Testis (tissue), 2 donors: ENCODE measurements at regions not wholly inside any gene's neighbourhood (a gene's known extent, or its start where the extent isn't known, plus 50 kb on each side); places are given as distances from the start of the nearest gene placed in this dataset.
"Not testable (repeated sequence)": the region's sequence is repeated elsewhere in the genome, so short reads cannot be mapped to it uniquely, and the experiment has no call there.

Source experiments
- DNase-seq: peaks from one replicate; pipeline ENCODE4 v3.0.0-alpha.2; 2019
- H3K27ac ChIP-seq, 2 donors: fragments of 200-600 bp; sonication (generic); one replicate each; pipeline ENCODE4 v1.5.1; 2019
- H3K27me3 ChIP-seq: fragments of 200-600 bp; sonication (generic); one replicate; pipeline ENCODE4 v1.5.1; 2019
- H3K36me3 ChIP-seq: fragments of 200-600 bp; sonication (generic); one replicate; pipeline ENCODE4 v1.5.1; 2017; ENCODE audit warnings: low read depth; ENCODE audit errors: missing control alignments
- H3K4me1 ChIP-seq: fragments of 200-600 bp; sonication (generic); one replicate; pipeline ENCODE4 v1.5.1; 2019
- H3K4me3 ChIP-seq, 2 donors: fragments of 200-600 bp; sonication (generic); one replicate each; pipeline ENCODE4 v1.5.1; 2017 to 2019
- H3K9me3 ChIP-seq: fragments of 200-600 bp; sonication (generic); one replicate; pipeline ENCODE4 v1.5.1; 2017
- CTCF ChIP-seq, 3 experiments: fragments of 450-650 bp in 2 of 3; fragments of 200-600 bp in 1 of 3; sonication (generic) in 1 of 3; IDR thresholded peaks; one replicate each; pipeline ENCODE4 v1.5.1; 2016 to 2019; ENCODE audit warnings: antibody characterized with exemption in 3 of 3, mild to moderate bottlenecking in 2 of 3, moderate library complexity in 1 of 3
- POLR2A ChIP-seq: fragments of 450-650 bp; IDR thresholded peaks from one replicate; pipeline ENCODE4 v1.6.1; 2017; ENCODE audit warnings: antibody characterized with exemption, mild to moderate bottlenecking, moderate library complexity
- WGBS, 2 donors: methylation state at CpG; one replicate each; pipeline ENCODE4 v1.1.5; 2018; 5-methylcytosine and 5-hydroxymethylcytosine counted together
- intact Hi-C: fragments of 100-400 bp; cut with DNase I; formaldehyde crosslinking; loops from one replicate; pipeline ENCODE4 v1.15.1; 2023; ENCODE audit warnings: low total_unique reads

- TF ChIP-seq POLR2A (no peak), CTCF (IDR thresholded peaks at IDR 0.05) (no peak)
- Histone ChIP-seq H3K36me3 (no peaks in the 10 kb centered on the region), H3K9me3 (no peaks in the 10 kb centered on the region), H3K27ac (no peak overlapping the region), H3K4me1 (no peaks in the 10 kb centered on the region), H3K27me3 (no peaks in the 10 kb centered on the region), H3K4me3 (no peak overlapping the region)
- WGBS, 2 donors, result 63 to 97% methylated on average over 1 of the region's 1 CpG
- intact Hi-C loops, result no loop called here
- DNase-seq, result no peak
These were observed 1522.4 kb downstream of the SI start for GRCh38 chr3:163555918-163556317.

GRCh38 chr3:163552659-163552966 is 1525.7 kb downstream of the SI start:
- intact Hi-C loops, result no loop called here
- Histone ChIP-seq H3K9me3 (no peaks in the 10 kb centered on the region), H3K4me1 (no peaks in the 10 kb centered on the region), H3K27me3 (no peaks in the 10 kb centered on the region), H3K4me3 (peak overlapping the region; percentile 29 to 50), H3K27ac (peak overlapping the region in 1 of 2 donors; percentile 13), H3K36me3 (no peaks in the 10 kb centered on the region)
- no peak for TF ChIP-seq CTCF (IDR thresholded peaks at IDR 0.05)
- peak; percentile 29 for DNase-seq
- WGBS, 2 donors, result 56 to 77% methylated on average over 6 to 15 of the region's 17 CpGs

GRCh38 chr3:163551915-163552658 is 1526.2 kb downstream of the SI start:
- H3K27me3 ChIP-seq, H3K4me1 ChIP-seq, intact Hi-C loops, H3K9me3 ChIP-seq, H3K36me3 ChIP-seq: not testable (repeated sequence)
- WGBS, 2 donors, result 70 to 86% methylated on average over 4 to 33 of the region's 37 CpGs
- Histone ChIP-seq H3K27ac (peak overlapping the region in 1 of 2 donors; percentile 13), H3K4me3 (peak overlapping the region; percentile 29 to 50)
- peak; percentile 48 for DNase-seq

GRCh38 chr3:163548015-163548414 is 1530.3 kb downstream of the SI start:
- Histone ChIP-seq H3K4me1 (peaks cover 3% of the 10 kb centered on the region), H3K27ac (no peak overlapping the region), H3K9me3 (no peaks in the 10 kb centered on the region), H3K27me3 (no peaks in the 10 kb centered on the region), H3K4me3 (no peak overlapping the region), H3K36me3 (no peaks in the 10 kb centered on the region)
- intact Hi-C loops, result no loop called here
- no peak for DNase-seq
- WGBS, 2 donors, result 38 to 47% methylated on average over 1 of the region's 1 CpG
- TF ChIP-seq POLR2A, result no peak
- TF ChIP-seq CTCF (IDR thresholded peaks at IDR 0.05), result no peak

- no peaks in the 10 kb centered on the region for H3K9me3 ChIP-seq
- H3K27ac ChIP-seq, result no peak overlapping the region
- TF ChIP-seq POLR2A, result no peak
- H3K4me1 ChIP-seq, result peaks cover 3% of the 10 kb centered on the region
- H3K27me3 ChIP-seq, result no peaks in the 10 kb centered on the region
- no peaks in the 10 kb centered on the region for H3K36me3 ChIP-seq
- no peak for DNase-seq
- intact Hi-C loops, result no loop called here
- WGBS, 2 donors, result 40 to 41% methylated on average over 3 of the region's 3 CpGs
- H3K4me3 ChIP-seq, result no peak overlapping the region
These were observed 1531.1 kb downstream of the SI start for GRCh38 chr3:163547014-163547685.

GRCh38 chr3:163543662-163544061 is 1534.6 kb downstream of the SI start:
- DNase-seq, result no peak
- Histone ChIP-seq H3K9me3 (no peaks in the 10 kb centered on the region), H3K4me1 (peaks cover 3% of the 10 kb centered on the region), H3K27ac (no peak overlapping the region), H3K36me3 (no peaks in the 10 kb centered on the region), H3K27me3 (no peaks in the 10 kb centered on the region), H3K4me3 (no peak overlapping the region)
- 56 to 62% methylated on average over 2 of the region's 2 CpGs for WGBS, 2 donors
- TF ChIP-seq CTCF (IDR thresholded peaks at IDR 0.05) (no peak), POLR2A (no peak)
- intact Hi-C loops, result no loop called here
